Skin of body (tissue), 1 donor: ENCODE measurements at regions not wholly inside any gene's neighbourhood (a gene's known extent, or its start where the extent isn't known, plus 50 kb on each side); places are given as distances from the start of the nearest gene placed in this dataset. TPM values are rescaled to one million over a fixed set of nuclear protein-coding genes. Genes with fewer than 3 reads are reported as not detected.

Source experiments
- small RNA-seq: library from RNA; depleted of rRNA; stranded (forward); fragments of <200 nt; gene quantifications from one replicate; pipeline ENCODE3, GENCODE V24; 2014; ENCODE audit warnings: low replicate concordance

Small RNA genes in the stretch of these regions (small RNA-seq; reads per million reads assigned to genes)
- gene MIR3664 (0.19 reads per million), gene RF00019 (not detected)
